HG03521 (cell line): ENCODE measurements at regions not wholly inside any gene's neighbourhood (a gene's known extent, or its start where the extent isn't known, plus 50 kb on each side); places are given as distances from the start of the nearest gene placed in this dataset.

Source experiments
- ATAC-seq: cut with Tn5 transposase; IDR thresholded peaks from one replicate; pipeline ENCODE4 v1.9.1; 2021; ENCODE audit warnings: mild to moderate bottlenecking, moderate library complexity; ENCODE audit not compliant: unreplicated experiment

DNA sequence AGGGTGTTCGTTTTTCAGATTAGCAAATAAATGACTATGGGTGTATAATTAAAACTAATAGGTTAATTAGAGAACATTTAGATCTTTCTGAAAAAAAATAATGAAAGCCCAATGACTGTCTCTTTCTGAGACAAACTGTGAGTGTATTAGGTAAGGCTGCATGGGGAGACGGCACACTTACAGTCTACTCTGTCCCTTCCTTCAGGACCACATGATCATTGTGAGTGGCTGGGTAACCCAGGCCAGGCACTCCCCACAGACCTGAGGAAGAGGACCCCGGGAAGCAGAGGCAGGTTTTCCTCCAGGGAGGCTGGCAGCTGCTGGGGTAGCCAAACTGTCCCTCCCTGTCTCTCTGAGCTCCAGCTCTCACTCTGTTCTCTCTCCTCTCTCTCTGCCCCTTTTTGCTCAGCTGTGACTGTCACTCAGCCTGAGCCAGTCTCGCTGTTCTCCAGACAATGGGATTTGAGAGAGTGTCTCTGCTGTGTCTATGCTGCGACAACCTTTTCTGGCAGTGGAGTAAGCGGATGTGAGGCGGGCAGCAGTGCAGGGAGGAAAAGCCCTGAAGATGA lies 83.1 kb upstream of the NCAM1 start:
- no peak for ATAC-seq

DNA sequence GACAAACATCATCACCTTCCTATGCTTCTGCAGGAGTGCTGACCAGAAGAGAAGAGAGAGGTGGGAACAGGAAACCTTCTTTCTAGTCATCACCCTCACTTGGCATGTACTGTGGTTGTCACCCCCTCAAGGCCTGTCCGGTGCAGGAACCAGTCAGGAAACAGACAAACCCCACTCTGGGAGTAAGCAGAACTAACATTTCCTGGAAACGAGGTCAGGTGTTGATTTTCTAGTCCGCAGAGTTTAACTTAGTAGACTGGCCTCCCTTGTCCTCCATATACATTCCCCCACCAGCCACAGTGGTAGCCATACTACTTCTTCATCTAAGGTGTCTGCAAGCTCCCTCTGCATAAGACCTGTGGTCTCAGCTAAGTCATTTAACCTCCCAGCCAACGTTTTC lies 80.7 kb upstream of the NCAM1 start:
- no peak for ATAC-seq

DNA sequence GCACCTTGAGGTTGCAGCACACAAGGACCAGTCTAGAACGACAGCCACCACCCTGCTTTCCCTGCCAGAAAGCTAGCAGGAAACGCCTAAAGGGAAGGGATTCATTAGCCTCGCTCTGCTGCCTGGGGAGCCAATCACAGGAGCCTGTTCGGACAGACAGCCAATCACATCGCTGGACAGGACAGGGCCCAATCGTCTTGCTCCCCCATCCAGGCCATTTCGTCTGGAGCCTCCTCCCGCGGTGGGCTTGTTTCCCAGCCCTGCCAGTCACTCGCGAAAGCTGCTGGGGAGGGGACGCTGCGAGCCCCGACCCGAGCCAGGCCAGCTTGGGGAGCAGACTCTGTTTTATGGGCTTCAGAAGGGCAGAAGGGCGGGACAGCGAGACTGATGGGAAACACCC lies 79.8 kb upstream of the NCAM1 start:
- no peak for ATAC-seq

DNA sequence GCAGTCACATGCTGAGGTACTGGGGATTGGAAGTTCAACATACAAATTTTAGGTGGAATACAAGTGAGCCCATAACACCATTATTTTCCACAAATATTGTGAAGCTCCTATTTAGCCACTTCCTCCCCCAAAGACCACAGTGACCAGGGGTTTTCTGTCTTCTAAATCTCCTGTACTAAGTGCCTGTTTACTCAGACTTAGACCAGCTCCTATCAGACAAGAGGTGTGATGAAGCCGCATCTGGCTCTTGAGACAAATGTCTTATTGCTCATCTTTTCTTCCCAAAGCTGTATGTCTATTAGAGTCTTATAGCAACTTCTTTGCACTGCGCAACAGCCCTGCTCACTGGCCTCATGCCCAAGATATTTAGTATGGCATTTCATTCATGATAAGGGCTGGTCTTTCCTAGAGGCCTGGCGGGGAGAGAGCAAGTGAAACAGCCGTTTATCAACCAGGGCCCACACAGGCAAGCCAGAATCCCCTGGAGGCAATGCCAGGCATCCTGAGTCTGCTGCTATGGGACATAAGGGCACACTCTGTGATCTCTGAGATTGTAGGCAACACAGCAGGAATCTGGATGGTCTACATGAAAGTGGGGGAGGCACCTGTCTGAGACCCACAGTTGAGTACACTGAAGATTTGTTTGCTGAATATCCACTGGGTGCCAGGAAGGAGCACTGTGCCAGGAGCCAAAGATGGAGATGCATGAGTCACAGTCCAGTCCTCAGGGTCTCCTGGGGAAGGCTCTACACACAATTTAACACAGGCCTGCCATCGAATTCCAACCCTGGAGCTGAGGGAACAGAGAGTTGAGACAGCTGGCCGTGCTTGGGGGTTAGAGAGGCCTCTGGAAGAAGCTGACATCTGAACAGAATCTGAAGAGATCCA lies 78.5 kb upstream of the NCAM1 start:
- ATAC-seq, result no peak

DNA sequence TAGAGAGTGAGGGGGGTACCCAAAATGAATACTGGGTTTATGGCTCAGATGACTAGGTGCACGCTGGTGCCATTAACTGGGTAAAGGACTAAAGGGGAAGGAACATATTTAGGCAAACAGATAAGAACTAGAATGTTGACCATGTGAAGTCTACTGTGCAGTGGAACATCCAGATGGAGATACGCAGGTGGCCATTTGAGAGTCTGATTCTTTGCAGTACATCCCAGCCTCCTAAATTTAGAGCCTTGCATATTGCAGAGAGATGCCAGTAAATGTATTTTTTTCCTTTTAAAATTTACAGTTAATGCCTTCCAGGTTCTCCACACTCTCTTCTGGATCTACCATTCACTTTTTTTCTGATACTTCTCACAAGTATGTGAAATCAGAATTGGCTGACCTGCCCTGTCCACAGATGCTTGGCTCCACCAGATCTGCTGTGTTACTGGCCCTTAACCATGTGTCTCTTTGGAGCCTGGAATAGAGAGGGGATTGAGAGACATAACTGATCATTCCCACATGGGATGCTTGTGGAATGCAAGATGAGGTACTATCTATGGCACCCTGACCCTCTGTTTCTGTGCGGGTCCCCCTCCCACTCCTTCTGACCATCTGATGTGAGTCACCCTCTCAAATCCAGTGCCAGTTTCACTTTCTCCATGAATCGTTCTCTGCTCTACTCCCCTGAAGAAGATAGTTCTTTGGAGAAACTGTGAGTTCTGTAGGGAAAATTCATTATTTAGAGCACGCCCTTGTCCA lies 77.0 kb upstream of the NCAM1 start:
- ATAC-seq, result no peak

DNA sequence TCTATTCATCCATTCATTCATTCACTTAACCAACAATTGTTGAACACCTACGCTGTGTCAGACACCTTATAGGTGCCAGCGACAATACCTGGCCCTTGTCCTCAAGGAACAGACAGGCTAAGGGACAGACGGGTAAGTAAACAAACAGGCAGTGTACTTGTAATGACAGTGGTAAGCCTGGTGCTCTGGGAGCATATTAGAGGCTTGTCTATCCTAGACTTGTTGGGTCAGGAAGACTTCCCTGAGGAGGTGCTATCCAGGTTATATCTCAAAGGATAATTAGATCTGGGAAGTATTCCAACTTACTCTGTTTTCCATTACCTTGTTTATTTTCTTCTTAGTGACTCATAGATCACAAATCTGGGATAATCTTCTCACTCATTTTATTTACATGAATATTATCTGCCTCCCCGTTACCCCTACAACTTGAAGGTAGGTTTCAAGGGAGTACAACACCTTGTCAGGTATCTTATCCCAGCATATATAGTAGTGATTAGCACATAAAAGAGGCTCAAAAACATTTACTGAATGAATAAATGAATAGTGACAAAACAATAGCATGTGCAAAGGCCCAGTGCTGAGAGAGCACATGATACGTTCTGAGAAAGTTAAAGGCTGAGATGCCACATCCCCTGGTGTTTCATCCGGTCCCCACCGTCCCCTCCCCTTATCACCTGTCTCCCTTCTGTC lies 75.3 kb upstream of the NCAM1 start:
- ATAC-seq, result no peak

DNA sequence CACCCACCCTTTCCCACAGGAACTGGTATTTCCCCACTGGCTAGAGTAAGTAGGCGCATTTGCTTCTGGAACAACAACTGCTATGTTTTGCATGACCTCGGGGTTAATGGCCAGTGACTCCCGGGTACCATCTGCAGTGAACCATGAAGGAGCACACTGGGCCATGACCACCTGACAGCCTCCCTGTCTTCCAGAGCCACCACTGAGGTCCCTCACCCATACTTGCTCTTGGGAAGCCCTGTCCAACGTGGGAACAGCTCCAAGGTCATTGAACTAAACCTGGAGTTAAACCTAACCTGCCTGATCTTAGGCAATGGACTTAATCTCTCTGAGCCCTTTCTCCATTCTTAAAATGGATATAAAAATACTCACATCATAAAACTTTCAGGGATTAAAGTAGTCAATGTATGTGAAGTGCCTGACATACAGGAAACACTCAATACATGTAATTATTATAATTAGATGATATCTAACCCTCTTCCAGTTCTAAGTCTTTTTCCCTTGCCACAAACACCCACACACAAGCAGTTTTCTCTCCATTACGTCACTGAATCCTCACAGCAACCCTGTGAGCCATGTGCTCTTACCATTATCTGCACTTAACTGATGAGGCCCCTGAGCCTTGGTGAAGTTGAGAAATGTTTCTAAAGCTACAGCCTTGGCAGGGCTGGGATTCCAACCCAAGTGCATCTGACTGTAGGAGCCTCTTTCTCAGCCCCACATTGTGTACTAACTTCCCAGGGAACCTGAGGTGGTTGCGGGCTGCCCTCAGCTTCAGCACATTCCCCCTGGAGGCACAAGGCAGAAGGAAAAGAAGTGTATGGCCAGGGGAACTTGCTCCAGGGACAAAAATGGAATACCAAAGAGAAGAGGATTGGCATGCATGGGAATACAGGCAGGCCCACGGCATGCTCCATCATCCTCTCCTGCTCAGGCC lies 74.5 kb upstream of the NCAM1 start:
- no peak for ATAC-seq

DNA sequence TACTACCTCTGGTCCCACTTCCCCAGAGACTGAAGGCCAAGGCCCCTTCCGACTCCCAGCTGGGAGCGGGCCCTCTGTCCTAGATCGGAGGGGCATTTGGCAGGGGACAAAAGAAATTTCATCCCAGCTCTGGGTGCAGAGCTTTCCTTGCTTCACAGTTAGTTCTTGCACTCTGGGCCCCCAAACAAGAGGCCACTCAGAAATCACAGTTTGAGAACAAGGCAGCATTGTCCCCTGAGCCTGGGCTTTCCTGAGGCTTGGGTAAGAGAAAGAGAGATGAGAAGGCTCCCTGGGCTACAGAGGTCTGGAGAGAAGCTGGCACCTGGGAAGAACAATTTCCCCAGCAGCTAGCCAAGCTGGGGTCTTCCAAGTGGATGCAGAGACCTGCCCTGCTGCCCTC lies 71.8 kb upstream of the NCAM1 start:
- no peak for ATAC-seq

DNA sequence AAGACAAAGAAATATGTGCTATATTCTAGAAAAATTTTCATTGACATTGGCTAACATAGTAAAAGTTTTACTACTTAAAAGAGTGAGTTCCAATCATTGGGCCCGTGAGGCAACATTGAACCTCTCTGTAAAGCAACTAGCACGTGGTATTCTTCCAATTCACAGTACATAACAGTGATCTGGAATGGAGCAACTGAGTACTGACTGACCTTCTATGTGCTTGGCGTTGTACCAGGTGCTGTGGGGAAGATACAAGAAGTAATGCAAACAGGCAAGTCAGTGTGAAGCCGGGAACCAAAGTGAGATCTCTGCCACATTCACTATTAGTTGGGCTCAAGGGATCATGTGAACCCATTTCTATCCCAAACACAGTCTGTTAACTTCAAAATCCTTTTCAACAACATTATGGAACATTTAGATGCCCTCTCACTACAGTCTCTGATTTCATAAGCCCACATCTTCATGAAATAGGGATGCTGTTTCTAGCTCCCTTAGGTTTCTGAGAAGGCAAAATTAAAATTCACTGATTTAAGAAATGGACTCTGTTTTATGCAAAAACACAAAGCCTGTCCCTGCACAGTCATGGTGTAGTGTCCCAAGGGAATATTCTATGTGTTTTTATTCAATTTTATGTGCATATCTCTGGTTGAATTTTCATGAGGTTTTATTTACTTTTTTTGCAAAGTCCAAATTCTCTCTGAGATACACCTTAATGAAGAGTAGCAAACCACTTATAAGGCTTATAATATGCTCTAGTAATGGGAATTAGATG lies 61.8 kb upstream of the NCAM1 start:
- ATAC-seq, result no peak

DNA sequence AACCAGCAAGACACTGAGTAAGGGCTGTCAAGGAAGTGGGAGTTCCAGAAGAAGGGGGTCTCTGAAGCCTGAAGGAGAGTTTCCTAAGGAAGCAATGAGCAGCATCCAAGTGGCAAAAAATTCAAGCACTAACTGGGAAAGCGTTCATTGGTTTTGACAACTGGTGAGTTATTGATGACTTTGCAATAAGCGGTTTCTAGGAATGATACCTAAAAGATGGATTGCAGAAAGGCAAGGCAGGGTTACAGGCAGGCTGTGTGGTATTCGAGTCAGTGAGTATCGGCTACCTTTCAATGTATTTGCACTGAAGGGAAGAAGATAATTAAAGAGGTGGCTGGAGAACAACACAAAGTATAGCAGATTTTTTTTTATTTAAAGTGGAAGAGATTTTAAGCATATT lies 59.3 kb upstream of the NCAM1 start:
- no peak for ATAC-seq

DNA sequence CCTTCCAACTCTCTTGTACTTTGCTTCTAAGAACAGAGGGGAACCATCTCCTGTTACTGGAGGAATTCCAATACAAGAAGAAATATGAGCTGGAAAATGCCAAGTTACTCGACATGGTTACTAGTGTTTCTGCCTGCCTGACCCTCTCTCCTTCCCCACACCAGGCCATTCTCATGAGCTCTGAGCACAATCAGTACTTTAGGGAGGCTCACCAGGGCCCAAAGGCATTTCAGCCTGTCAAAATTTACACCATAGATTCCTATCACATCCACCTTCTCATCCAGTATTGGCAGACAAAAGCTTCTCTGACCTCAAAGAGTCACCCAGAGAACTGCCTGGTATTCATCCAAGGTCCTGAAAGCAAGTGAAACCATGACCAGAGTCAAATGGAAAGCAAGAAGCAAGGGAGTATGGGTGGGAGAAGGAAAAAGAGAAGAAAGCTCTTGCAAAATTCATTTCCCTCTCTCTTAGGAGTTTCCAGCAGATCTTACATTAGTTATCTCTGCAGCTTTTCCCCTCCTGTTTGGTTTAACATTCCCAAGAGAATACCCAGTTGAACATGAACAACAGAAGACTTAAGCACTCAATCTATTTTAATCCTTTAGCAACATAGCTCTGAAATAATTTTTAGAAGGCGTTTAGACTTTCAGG lies 58.7 kb upstream of the NCAM1 start:
- ATAC-seq, result no peak

DNA sequence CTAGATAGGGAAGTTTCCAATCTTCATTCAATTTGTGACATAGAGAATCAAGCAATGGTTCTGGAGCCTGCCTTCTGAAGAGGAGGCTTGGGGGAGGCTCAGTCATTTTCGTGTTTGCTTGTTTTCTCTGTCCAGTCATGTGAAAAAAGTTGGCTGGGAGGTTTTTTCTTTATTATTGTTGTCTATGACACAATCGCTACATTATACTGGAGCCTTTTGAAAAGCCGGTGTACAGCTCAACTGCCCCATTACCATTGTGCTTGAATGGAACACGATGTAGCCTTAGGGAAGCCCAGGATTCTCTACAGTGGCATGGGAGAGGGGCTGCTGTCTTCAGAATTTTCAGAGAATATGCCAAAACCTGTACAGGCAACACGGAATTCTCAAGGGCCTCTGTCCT lies 57.9 kb upstream of the NCAM1 start:
- ATAC-seq, result no peak

DNA sequence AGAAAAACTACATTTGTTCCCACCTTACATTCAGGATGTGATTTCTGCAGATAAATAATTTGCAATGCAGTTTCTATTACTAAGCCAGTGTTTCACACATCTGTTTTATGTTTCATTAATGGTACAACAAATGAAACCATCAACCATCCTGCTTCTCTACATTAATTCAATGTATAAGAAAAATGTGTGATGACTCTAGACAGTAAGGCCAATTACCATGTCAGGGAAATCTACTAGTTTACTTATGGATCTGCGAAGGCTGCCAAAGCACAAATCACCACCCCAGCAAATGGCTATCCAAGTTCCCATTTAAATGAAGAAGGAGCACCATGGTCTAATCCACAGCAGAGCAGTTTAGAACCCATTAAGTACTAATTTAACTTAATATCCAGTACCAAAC lies 50.1 kb upstream of the NCAM1 start:
- ATAC-seq, result no peak
